AG04449 (cell line): ENCODE measurements at regions not wholly inside any gene's neighbourhood (a gene's known extent, or its start where the extent isn't known, plus 50 kb on each side); places are given as distances from the start of the nearest gene placed in this dataset.

Experiments
- CTCF ChIA-PET: fragments of 350-600 bp; formaldehyde crosslinking; extraction: SDS; loops from one replicate; lab custom pipeline; 2021; ENCODE audit warnings: antibody characterized with exemption; lab: Yijun Ruan, JAX
- POLR2A ChIA-PET: fragments of 400-600, 350-600 bp; formaldehyde crosslinking; extraction: SDS; loops from one replicate; lab custom pipeline; 2020; ENCODE audit warnings: antibody characterized with exemption, inconsistent platforms; lab: Yijun Ruan, JAX
- DNase-seq: peaks from one replicate; pipeline ENCODE4 v3.0.0-alpha.2; 2010; ENCODE audit warnings: low read depth, low spot score
- H3K4me3 ChIP-seq: 2 replicates; pipeline ENCODE4 v1.5.1; 2011; ENCODE audit warnings: low read depth, mild to moderate bottlenecking, control low read depth, low read length
- TF ChIP-seq, protein P1 (sequence below): IDR thresholded peaks from one replicate; pipeline ENCODE4 v1.5.1; 2011; ENCODE audit warnings: mild to moderate bottlenecking, moderate library complexity, low read length, control low read depth, inconsistent platforms; ENCODE audit not compliant: insufficient read depth; ENCODE audit errors: missing control alignments

DNA sequence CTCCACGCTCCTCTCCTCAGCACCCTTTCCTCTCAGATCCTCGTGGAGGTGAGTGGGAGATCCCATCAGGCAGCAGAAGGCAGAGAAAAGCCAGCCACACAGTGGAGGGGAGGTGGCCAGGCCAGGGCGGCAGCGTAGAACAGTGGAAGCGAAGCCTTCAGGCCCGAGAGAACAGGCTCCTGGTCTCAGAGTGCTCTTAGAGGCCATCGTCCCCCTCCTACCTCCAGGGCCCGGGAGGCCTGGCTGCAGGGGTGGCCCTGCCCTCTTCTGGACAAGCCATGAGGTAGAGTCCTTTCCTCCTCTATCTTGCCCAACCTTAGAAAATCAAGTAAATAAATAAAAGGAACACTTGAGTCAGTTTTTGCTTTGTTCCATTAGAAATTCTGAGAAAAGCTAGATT, 202.0 kb downstream of the KATNAL1 start:
- TF ChIP-seq, protein P1, sequence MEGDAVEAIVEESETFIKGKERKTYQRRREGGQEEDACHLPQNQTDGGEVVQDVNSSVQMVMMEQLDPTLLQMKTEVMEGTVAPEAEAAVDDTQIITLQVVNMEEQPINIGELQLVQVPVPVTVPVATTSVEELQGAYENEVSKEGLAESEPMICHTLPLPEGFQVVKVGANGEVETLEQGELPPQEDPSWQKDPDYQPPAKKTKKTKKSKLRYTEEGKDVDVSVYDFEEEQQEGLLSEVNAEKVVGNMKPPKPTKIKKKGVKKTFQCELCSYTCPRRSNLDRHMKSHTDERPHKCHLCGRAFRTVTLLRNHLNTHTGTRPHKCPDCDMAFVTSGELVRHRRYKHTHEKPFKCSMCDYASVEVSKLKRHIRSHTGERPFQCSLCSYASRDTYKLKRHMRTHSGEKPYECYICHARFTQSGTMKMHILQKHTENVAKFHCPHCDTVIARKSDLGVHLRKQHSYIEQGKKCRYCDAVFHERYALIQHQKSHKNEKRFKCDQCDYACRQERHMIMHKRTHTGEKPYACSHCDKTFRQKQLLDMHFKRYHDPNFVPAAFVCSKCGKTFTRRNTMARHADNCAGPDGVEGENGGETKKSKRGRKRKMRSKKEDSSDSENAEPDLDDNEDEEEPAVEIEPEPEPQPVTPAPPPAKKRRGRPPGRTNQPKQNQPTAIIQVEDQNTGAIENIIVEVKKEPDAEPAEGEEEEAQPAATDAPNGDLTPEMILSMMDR = no peak
- DNase-seq = no peak
- POLR2A ChIA-PET = no interaction called here
- H3K4me3 ChIP-seq = no peak overlapping the region
- CTCF ChIA-PET = interaction anchor here (0.8 to 3.4 kb wide), 6 partner anchors 9 to 335 kb away, joined by 3 to 36 read pairs (median 4); no protein-coding TSS in a partner anchor

- TF ChIP-seq, protein P1 = no peak
- ChIA-PET POLR2A (no interaction called here), CTCF (interaction anchor here (1.0 to 3.4 kb wide), 5 partner anchors 9 to 257 kb away, joined by 3 to 36 read pairs (median 3); no protein-coding TSS in a partner anchor)
- no peak overlapping the region for H3K4me3 ChIP-seq
- DNase-seq = no peak
Measured at GRCh38 chr13:30103161-30103840, 204.1 kb downstream of the KATNAL1 start.

DNA sequence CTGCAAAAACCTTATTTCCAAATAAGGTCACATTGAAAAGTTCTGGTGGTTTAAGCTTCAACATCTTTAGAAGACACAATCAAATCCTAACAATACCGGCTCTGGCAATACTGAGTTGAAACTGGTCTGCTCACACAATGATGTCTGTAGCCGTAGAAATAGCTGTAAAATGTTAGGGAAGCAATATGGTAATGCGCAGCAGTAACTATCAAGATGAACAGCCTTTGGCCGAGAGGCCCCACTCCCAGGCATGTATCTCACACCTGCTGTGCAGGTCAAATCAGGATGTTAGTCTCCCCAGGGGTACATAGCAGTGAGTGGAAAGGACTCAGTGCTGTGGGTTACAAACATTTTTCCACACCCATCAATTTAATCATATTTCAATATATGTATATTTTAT, 207.1 kb downstream of the KATNAL1 start:
- POLR2A ChIA-PET = no interaction called here

DNA sequence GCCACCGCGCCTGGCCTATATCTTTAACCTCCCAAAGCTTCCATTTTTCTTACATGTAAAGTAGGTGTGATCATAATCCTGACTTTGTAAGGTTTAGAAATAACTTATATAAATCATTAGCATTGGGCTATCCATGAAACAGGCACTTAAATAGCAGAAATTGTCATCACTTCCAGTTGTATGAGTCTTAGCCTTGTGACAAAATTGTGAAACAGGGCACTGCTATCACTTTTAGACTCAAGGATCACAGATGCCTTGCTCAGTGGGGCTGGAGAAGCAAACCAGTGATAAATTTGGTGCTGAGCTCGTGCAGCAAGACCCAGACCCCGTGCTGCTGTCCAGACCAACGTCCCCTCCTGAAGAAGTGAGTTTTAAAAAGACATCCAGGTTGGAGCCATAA, 209.7 kb downstream of the KATNAL1 start:
- TF ChIP-seq, protein P1 = no peak
- CTCF ChIA-PET = interaction anchor here (1.3 to 6.0 kb wide), 2 partner anchors 16 to 328 kb away, joined by 3 to 41 read pairs; no protein-coding TSS in a partner anchor
- DNase-seq = no peak
- no peak overlapping the region for H3K4me3 ChIP-seq
- POLR2A ChIA-PET = no interaction called here

More for the DNA sequence above, 207.1 kb downstream of the KATNAL1 start:
- TF ChIP-seq, protein P1 = no peak
- H3K4me3 ChIP-seq = no peak overlapping the region
- no peak for DNase-seq
- CTCF ChIA-PET = interaction anchor here (0.8 to 6.0 kb wide), 2 partner anchors 14 to 329 kb away, joined by 3 to 41 read pairs; no protein-coding TSS in a partner anchor

GRCh38 chr13:30097089-30097488, 210.3 kb downstream of the KATNAL1 start:
- no peak overlapping the region for H3K4me3 ChIP-seq
- TF ChIP-seq, protein P1 = no peak
- ChIA-PET CTCF (interaction anchor here (1.3 to 6.0 kb wide), 2 partner anchors 17 to 327 kb away, joined by 3 to 41 read pairs; no protein-coding TSS in a partner anchor), POLR2A (no interaction called here)
- no peak for DNase-seq

DNA sequence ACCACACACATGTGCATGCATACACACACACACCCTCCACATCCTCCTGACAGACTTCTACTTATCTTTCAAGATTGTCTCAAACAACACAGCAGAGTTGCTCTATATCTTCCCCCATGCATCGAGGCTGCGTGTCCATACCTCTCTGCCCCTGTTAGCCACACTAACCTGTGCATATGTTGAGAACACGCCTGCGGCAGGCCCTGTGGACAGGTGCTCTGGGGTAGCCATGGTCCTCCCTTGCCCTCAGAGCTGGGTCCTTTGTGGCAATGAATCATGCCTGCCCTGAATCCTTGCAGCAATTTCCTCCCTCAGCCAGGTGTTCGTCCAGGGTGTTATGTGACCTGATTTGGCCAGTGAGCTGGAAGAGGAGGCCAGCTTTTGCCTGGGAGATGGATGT, 213.3 kb downstream of the KATNAL1 start:
- TF ChIP-seq, protein P1 = no peak
- no peak for DNase-seq
- CTCF ChIA-PET = interaction anchor here (0.9 to 1.0 kb wide), 2 partner anchors 10 to 18 kb away, joined by 3 read pairs; no protein-coding TSS in a partner anchor
- no peak overlapping the region for H3K4me3 ChIP-seq
- POLR2A ChIA-PET = no interaction called here
